Keratinocyte (primary cell): ENCODE measurements at regions not wholly inside any gene's neighbourhood (a gene's known extent, or its start where the extent isn't known, plus 50 kb on each side); places are given as distances from the start of the nearest gene placed in this dataset.

Experiments used
- DNase-seq: peaks from one replicate; pipeline ENCODE4 v3.0.0-alpha.2; 2011; ENCODE audit warnings: low read depth, missing footprints, low spot score
- FAIRE-seq: peaks from 2 replicates; lab custom pipeline; 2011; peaks lifted over from hg19 to GRCh38; lab: Jason Lieb, UNC
- H2AFZ ChIP-seq: 2 replicates; pipeline ENCODE4 v1.6.0; 2012; ENCODE audit warnings: low read length, control low read depth, inconsistent platforms; ENCODE audit not compliant: control insufficient read depth
- H3K27ac ChIP-seq: 2 replicates; pipeline ENCODE4 v1.5.1; 2011; ENCODE audit warnings: low read length; ENCODE audit not compliant: control insufficient read depth, insufficient read depth
- H3K27me3 ChIP-seq: 3 replicates; pipeline ENCODE4 v1.6.0; 2011; ENCODE audit warnings: low read length; ENCODE audit not compliant: control insufficient read depth, insufficient read depth; ENCODE audit errors: extremely low read depth
- H3K36me3 ChIP-seq, 2 experiments: 2 replicates in 1 of 2; 3 replicates in 1 of 2; pipeline ENCODE4 v1.5.1; 2011; ENCODE audit warnings: low read length in 2 of 2, mild to moderate bottlenecking in 1 of 2; ENCODE audit not compliant: control insufficient read depth in 2 of 2, insufficient read depth in 2 of 2; ENCODE audit errors: extremely low read depth in 1 of 2
- H3K4me1 ChIP-seq: 3 replicates; pipeline ENCODE4 v1.5.1; 2011; ENCODE audit warnings: low read length; ENCODE audit not compliant: control insufficient read depth, insufficient read depth; ENCODE audit errors: extremely low read depth
- H3K4me2 ChIP-seq: 3 replicates; pipeline ENCODE4 v1.6.0; 2011; ENCODE audit warnings: low read depth, low read length; ENCODE audit not compliant: control insufficient read depth, insufficient read depth; ENCODE audit errors: extremely low read depth
- H3K4me3 ChIP-seq, 3 experiments: fragments of 200-600 bp in 1 of 3; sonication (generic) in 1 of 3; 2 replicates in 2 of 3; 3 replicates in 1 of 3; pipeline ENCODE4 v1.5.1; 2011 to 2016; ENCODE audit warnings: low read length in 3 of 3, mild to moderate bottlenecking in 3 of 3, control low read depth in 2 of 3, inconsistent platforms in 1 of 3, low read depth in 1 of 3, mixed read lengths in 1 of 3, mixed run types in 1 of 3, moderate library complexity in 1 of 3; ENCODE audit not compliant: control insufficient read depth in 2 of 3, insufficient read depth in 2 of 3; ENCODE audit errors: extremely low read depth in 1 of 3
- H3K79me2 ChIP-seq: 2 replicates; pipeline ENCODE4 v1.6.0; 2012; ENCODE audit warnings: low read length; ENCODE audit not compliant: control insufficient read depth, insufficient read depth
- H3K9ac ChIP-seq: 3 replicates; pipeline ENCODE4 v1.6.0; 2011; ENCODE audit warnings: low read length; ENCODE audit not compliant: control insufficient read depth, insufficient read depth; ENCODE audit errors: extremely low read depth
- H3K9me1 ChIP-seq: 3 replicates; pipeline ENCODE4 v1.6.0; 2011; ENCODE audit warnings: low read length; ENCODE audit not compliant: control insufficient read depth, insufficient read depth; ENCODE audit errors: extremely low read depth
- H3K9me3 ChIP-seq: 2 replicates; pipeline ENCODE4 v1.5.1; 2012; ENCODE audit warnings: low read depth, low read length; ENCODE audit not compliant: control insufficient read depth
- H4K20me1 ChIP-seq: 3 replicates; pipeline ENCODE4 v1.6.0; 2011; ENCODE audit warnings: low read length; ENCODE audit not compliant: control insufficient read depth, insufficient read depth; ENCODE audit errors: extremely low read depth
- EZH2 ChIP-seq: IDR thresholded peaks from one replicate; pipeline ENCODE4 v1.6.1; 2012; ENCODE audit warnings: inconsistent platforms, mild to moderate bottlenecking, low read length, moderate library complexity
- dilution Hi-C: fragments of 300-500 bp; cut with MboI; formaldehyde crosslinking; loops from one replicate; pipeline ENCODE4 v1.7.0; 2020; ENCODE audit warnings: low sequenced_read_pairs; ENCODE audit not compliant: extremely low pct_ligation_motif_present
- TF ChIP-seq, protein P1 (sequence below), 3 experiments: IDR thresholded peaks in 1 of 3; conservative IDR thresholded peaks in 1 of 3; optimal IDR thresholded peaks in 1 of 3; 2 replicates in 2 of 3; 3 replicates in 1 of 3; pipeline versions ENCODE3 to v1.5.1; 2011; ENCODE audit warnings: low read length in 3 of 3, mild to moderate bottlenecking in 3 of 3, moderate library complexity in 2 of 3, control low read depth in 1 of 3, inconsistent platforms in 1 of 3; ENCODE audit not compliant: insufficient read depth in 2 of 3; ENCODE audit errors: extremely low read depth in 1 of 3

DNA sequence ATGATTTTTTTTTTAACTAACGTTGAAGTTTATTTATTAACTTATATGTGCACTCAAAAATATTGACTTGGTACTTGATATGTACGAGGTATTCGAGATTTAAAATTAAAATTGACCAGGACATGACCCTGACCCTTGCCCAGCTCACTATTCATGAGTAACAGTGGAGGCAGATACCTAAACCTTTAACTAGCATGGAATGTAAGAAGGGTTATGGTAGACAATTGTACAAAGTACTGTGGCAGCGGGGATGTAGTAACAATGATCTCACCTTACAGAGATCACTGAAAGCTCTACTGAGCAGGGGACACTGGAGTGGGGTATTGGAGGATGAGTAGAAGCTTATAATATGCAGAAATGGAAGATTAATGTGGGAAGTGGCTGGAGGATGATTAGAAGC, 60.8 kb downstream of the ADRA2A start:
- Histone ChIP-seq H3K4me3 (no peak overlapping the region), H3K9me3 (no peaks in the 10 kb centered on the region), H3K36me3 (no peaks in the 10 kb centered on the region), H3K9ac (no peak overlapping the region), H3K27me3 (no peaks in the 10 kb centered on the region), H3K4me2 (no peak overlapping the region), H3K9me1 (no peaks in the 10 kb centered on the region), H3K79me2 (no peaks in the 10 kb centered on the region), H3K4me1 (no peaks in the 10 kb centered on the region), H4K20me1 (no peaks in the 10 kb centered on the region), H2AFZ (no peak overlapping the region), H3K27ac (no peak overlapping the region)
- dilution Hi-C loops: no loop called here
- FAIRE-seq (no peak), DNase-seq (no peak)
- TF ChIP-seq EZH2: no peak
- TF ChIP-seq, protein P1, sequence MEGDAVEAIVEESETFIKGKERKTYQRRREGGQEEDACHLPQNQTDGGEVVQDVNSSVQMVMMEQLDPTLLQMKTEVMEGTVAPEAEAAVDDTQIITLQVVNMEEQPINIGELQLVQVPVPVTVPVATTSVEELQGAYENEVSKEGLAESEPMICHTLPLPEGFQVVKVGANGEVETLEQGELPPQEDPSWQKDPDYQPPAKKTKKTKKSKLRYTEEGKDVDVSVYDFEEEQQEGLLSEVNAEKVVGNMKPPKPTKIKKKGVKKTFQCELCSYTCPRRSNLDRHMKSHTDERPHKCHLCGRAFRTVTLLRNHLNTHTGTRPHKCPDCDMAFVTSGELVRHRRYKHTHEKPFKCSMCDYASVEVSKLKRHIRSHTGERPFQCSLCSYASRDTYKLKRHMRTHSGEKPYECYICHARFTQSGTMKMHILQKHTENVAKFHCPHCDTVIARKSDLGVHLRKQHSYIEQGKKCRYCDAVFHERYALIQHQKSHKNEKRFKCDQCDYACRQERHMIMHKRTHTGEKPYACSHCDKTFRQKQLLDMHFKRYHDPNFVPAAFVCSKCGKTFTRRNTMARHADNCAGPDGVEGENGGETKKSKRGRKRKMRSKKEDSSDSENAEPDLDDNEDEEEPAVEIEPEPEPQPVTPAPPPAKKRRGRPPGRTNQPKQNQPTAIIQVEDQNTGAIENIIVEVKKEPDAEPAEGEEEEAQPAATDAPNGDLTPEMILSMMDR (optimal IDR thresholded peaks at IDR 0.05 in 1 of 3, IDR thresholded peaks at IDR 0.05 in 1 of 3, conservative IDR thresholded peaks at IDR 0.05 in 1 of 3; ENCODE audit: extremely low read depth in 1 of 3, insufficient read depth in 2 of 3, low read length in 3 of 3): no peak

DNA sequence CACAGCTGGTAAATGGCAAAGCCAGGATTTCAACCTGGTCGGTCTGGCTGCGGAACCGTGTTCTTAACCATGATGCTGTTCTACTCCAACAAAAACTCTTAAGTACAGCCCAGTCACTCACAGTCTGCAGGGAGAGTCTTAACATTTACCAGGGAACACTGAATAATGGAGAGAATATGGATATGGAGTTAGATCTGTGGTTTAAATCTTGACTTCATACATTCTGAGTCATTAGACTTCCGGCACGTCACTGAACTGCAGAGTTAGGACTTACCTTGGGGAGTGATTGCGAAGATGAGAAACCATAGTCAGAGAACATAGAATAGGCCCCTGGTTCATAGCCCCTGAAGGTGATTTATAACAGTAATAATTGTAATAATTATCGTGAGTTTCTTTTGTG, 61.7 kb downstream of the ADRA2A start:
- no peaks in the 10 kb centered on the region for H3K27me3 ChIP-seq
- FAIRE-seq (no peak), DNase-seq (no peak)
- dilution Hi-C loops: no loop called here
- no peak overlapping the region for H3K4me2 ChIP-seq
- H3K27ac ChIP-seq: no peak overlapping the region
- no peak overlapping the region for H2AFZ ChIP-seq
- H3K79me2 ChIP-seq: no peaks in the 10 kb centered on the region
- no peak for TF ChIP-seq EZH2
- TF ChIP-seq, protein P1 (optimal IDR thresholded peaks at IDR 0.05 in 1 of 3, IDR thresholded peaks at IDR 0.05 in 1 of 3, conservative IDR thresholded peaks at IDR 0.05 in 1 of 3; ENCODE audit: extremely low read depth in 1 of 3, insufficient read depth in 2 of 3, low read length in 3 of 3): no peak
- H3K9ac ChIP-seq: no peak overlapping the region
- H3K4me1 ChIP-seq: no peaks in the 10 kb centered on the region
- no peaks in the 10 kb centered on the region for H3K9me3 ChIP-seq
- no peaks in the 10 kb centered on the region for H3K9me1 ChIP-seq
- no peaks in the 10 kb centered on the region for H3K36me3 ChIP-seq
- H4K20me1 ChIP-seq: no peaks in the 10 kb centered on the region
- no peak overlapping the region for H3K4me3 ChIP-seq
